Mesenchymal stem cell (in vitro differentiated cells and primary cell): ENCODE measurements at regions not wholly inside any gene's neighbourhood (a gene's known extent, or its start where the extent isn't known, plus 50 kb on each side); places are given as distances from the start of the nearest gene placed in this dataset.

Experiments used
- DNase-seq: peaks from one replicate; pipeline ENCODE4 v3.0.0-alpha.2; 2013
- H2AFZ ChIP-seq: one replicate; pipeline ENCODE4 v1.6.1; 2013; ENCODE audit warnings: low read depth, mild to moderate bottlenecking, control low read depth, inconsistent platforms, low read length, moderate library complexity
- H2AK5ac ChIP-seq: 2 replicates; pipeline ENCODE4 v1.6.1; 2013; ENCODE audit warnings: low read length, moderate library complexity, mild to moderate bottlenecking, inconsistent platforms; ENCODE audit not compliant: severe bottlenecking
- H2BK120ac ChIP-seq: one replicate; pipeline ENCODE4 v1.6.1; 2013; ENCODE audit warnings: low read depth, mild to moderate bottlenecking, inconsistent platforms, low read length, moderate library complexity
- H2BK12ac ChIP-seq, 2 experiments: one replicate each; pipeline ENCODE4 v1.6.1; 2013; ENCODE audit warnings: inconsistent platforms in 2 of 2, low read length in 2 of 2, mild to moderate bottlenecking in 2 of 2, moderate library complexity in 2 of 2, control low read depth in 1 of 2
- H2BK15ac ChIP-seq: one replicate; pipeline ENCODE4 v1.6.1; 2013; ENCODE audit warnings: mild to moderate bottlenecking, low read depth, inconsistent platforms; ENCODE audit not compliant: poor library complexity, severe bottlenecking
- H2BK5ac ChIP-seq: 2 replicates; pipeline ENCODE4 v1.6.1; 2013; ENCODE audit warnings: low read depth, mild to moderate bottlenecking, low read length, control low read depth, inconsistent platforms; ENCODE audit not compliant: poor library complexity, severe bottlenecking
- H3K14ac ChIP-seq, 2 experiments: one replicate each; pipeline ENCODE4 v1.6.1; 2013; ENCODE audit warnings: inconsistent platforms in 2 of 2, low read length in 2 of 2, control low read depth in 1 of 2, mild to moderate bottlenecking in 1 of 2, moderate library complexity in 1 of 2
- H3K18ac ChIP-seq, 2 experiments: one replicate each; pipeline ENCODE4 v1.6.1; 2013; ENCODE audit warnings: inconsistent platforms in 2 of 2, low read length in 2 of 2, control low read depth in 1 of 2, low read depth in 1 of 2, mild to moderate bottlenecking in 1 of 2
- H3K23ac ChIP-seq, 2 experiments: one replicate each; pipeline ENCODE4 v1.6.1; 2013; ENCODE audit warnings: inconsistent platforms in 2 of 2, low read length in 2 of 2, mild to moderate bottlenecking in 2 of 2, moderate library complexity in 2 of 2, control low read depth in 1 of 2
- H3K27ac ChIP-seq: 2 replicates; pipeline ENCODE4 v1.5.1; 2013; ENCODE audit warnings: mild to moderate bottlenecking, moderate library complexity, low read length, control low read depth, inconsistent platforms; ENCODE audit not compliant: poor library complexity, severe bottlenecking
- H3K27me3 ChIP-seq, 2 experiments: 2 replicates each; pipeline versions ENCODE4 v1.6.1 to v1.7.0; 2013; ENCODE audit warnings: low read length in 2 of 2, mild to moderate bottlenecking in 2 of 2, moderate library complexity in 2 of 2, control low read depth in 1 of 2, inconsistent platforms in 1 of 2; ENCODE audit not compliant: control insufficient read depth in 1 of 2, insufficient read depth in 1 of 2
- H3K36me3 ChIP-seq, 2 experiments: 2 replicates each; pipeline versions ENCODE4 v1.6.1 to v1.7.0; 2013; ENCODE audit warnings: low read length in 2 of 2, control low read depth in 1 of 2, inconsistent platforms in 1 of 2, low read depth in 1 of 2, mild to moderate bottlenecking in 1 of 2; ENCODE audit not compliant: insufficient read depth in 2 of 2, control insufficient read depth in 1 of 2
- H3K4ac ChIP-seq, 2 experiments: one replicate each; pipeline ENCODE4 v1.6.1; 2013; ENCODE audit warnings: inconsistent platforms in 2 of 2, low read length in 2 of 2, mild to moderate bottlenecking in 2 of 2, moderate library complexity in 2 of 2, control low read depth in 1 of 2, low read depth in 1 of 2
- H3K4me1 ChIP-seq: 2 replicates; pipeline ENCODE4 v1.6.1; 2013; ENCODE audit warnings: low read depth, low read length, control low read depth; ENCODE audit not compliant: control insufficient read depth, insufficient read depth
- H3K4me2 ChIP-seq: 2 replicates; pipeline ENCODE4 v1.6.1; 2013; ENCODE audit warnings: low read length, mild to moderate bottlenecking, inconsistent platforms; ENCODE audit not compliant: poor library complexity, severe bottlenecking
- H3K4me3 ChIP-seq, 2 experiments: 2 replicates each; pipeline versions ENCODE4 v1.5.1 to v1.7.0; 2013; ENCODE audit warnings: low read length in 2 of 2, mild to moderate bottlenecking in 2 of 2, control low read depth in 1 of 2, low read depth in 1 of 2; ENCODE audit not compliant: insufficient read depth in 1 of 2
- H3K79me1 ChIP-seq: replicated peaks from 2 replicates; pipeline ENCODE4 v1.6.1; 2013; ENCODE audit warnings: mild to moderate bottlenecking, control low read depth, low read length, inconsistent platforms; ENCODE audit not compliant: poor library complexity, severe bottlenecking
- H3K9ac ChIP-seq: 2 replicates; pipeline ENCODE4 v1.7.0; 2013; ENCODE audit warnings: mild to moderate bottlenecking, low read length, moderate library complexity
- H3K9me3 ChIP-seq: 2 replicates; pipeline ENCODE4 v1.7.0; 2013; ENCODE audit warnings: mild to moderate bottlenecking, low read length; ENCODE audit not compliant: control insufficient read depth
- H4K8ac ChIP-seq: one replicate; pipeline ENCODE4 v1.6.1; 2013; ENCODE audit warnings: inconsistent platforms, mild to moderate bottlenecking, low read length, moderate library complexity
- H4K91ac ChIP-seq: one replicate; pipeline ENCODE4 v1.6.1; 2013; ENCODE audit warnings: mild to moderate bottlenecking, low read length, inconsistent platforms
- WGBS: methylation state at CpG from one replicate; pipeline ENCODE4 v1.1.7; 2013; ENCODE audit warnings: mixed read lengths; 5-methylcytosine and 5-hydroxymethylcytosine counted together

DNA sequence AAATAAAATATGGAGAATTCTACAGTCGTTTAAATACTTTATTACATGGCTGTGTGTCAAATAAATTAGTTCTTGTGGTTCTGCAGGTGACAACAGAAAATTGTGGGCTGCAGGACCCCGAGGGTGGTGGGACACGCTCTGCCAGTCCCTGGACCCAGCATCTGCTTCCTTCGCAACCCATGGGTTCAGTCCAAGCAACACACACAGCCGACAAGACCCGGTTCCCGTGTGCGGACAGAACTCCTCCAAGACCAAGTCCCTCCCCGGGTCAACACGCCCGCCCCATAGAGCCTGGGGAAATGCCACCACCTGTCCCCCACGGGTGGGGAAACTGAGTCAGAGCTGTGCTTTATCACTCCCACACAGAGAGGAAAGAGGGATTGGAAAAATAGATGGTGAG, 238.9 kb downstream of the BRD1 start:
- Histone ChIP-seq H3K79me1 (no peaks in the 10 kb centered on the region), H3K4me3 (no peak overlapping the region), H2BK12ac (no peak overlapping the region), H4K8ac (no peak overlapping the region), H3K4ac (no peak overlapping the region), H3K36me3 (no peaks in the 10 kb centered on the region), H3K4me1 (no peaks in the 10 kb centered on the region), H3K4me2 (no peak overlapping the region), H2BK15ac (no peak overlapping the region), H2AFZ (no peak overlapping the region), H3K18ac (no peak overlapping the region), H3K23ac (no peak overlapping the region), H3K9me3 (peaks cover 3% of the 10 kb centered on the region), H3K14ac (no peak overlapping the region), H3K27ac (no peak overlapping the region), H4K91ac (no peak overlapping the region), H2BK5ac (no peak overlapping the region), H3K27me3 (no peaks in the 10 kb centered on the region), H2AK5ac (no peak overlapping the region), H2BK120ac (no peak overlapping the region), H3K9ac (no peak overlapping the region)
- 74% methylated on average over 12 of the region's 12 CpGs for WGBS
- DNase-seq, result no peak

DNA sequence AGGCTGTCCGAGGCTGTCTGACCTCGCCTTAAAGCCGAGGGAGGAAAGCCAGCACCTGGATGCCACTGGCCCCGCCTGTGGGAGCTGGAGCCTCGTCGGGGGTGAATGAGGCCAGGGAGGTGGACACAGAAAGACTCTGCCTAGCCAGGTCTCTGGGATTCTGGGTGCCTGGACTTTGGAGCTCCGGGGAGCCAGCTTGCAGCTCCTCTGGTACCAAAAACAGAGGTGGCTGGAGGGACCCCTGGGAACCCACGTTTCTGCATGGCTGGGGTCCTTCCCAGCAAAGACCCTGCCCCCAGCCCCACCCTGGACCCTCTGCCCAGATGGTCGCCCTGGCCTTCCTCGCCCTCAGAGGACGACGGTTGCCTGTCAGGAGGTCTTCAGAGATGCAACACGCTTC, 239.7 kb downstream of the BRD1 start:
- no peak overlapping the region for H3K23ac ChIP-seq
- no peak overlapping the region for H3K14ac ChIP-seq
- H2BK120ac ChIP-seq, result no peak overlapping the region
- H3K27ac ChIP-seq, result no peak overlapping the region
- no peak overlapping the region for H3K4ac ChIP-seq
- no peaks in the 10 kb centered on the region for H3K79me1 ChIP-seq
- no peak overlapping the region for H2BK15ac ChIP-seq
- no peak overlapping the region for H4K91ac ChIP-seq
- no peak overlapping the region for H2AK5ac ChIP-seq
- 85% methylated on average over 13 of the region's 13 CpGs for WGBS
- H3K4me3 ChIP-seq, result no peak overlapping the region
- H3K9ac ChIP-seq, result no peak overlapping the region
- peaks cover 2% of the 10 kb centered on the region for H3K9me3 ChIP-seq
- no peak overlapping the region for H4K8ac ChIP-seq
- no peak overlapping the region for H2AFZ ChIP-seq
- H3K18ac ChIP-seq, result no peak overlapping the region
- H3K4me1 ChIP-seq, result no peaks in the 10 kb centered on the region
- no peak overlapping the region for H2BK12ac ChIP-seq
- no peak for DNase-seq
- no peak overlapping the region for H3K4me2 ChIP-seq
- no peak overlapping the region for H2BK5ac ChIP-seq
- no peaks in the 10 kb centered on the region for H3K36me3 ChIP-seq
- H3K27me3 ChIP-seq, result no peaks in the 10 kb centered on the region

DNA sequence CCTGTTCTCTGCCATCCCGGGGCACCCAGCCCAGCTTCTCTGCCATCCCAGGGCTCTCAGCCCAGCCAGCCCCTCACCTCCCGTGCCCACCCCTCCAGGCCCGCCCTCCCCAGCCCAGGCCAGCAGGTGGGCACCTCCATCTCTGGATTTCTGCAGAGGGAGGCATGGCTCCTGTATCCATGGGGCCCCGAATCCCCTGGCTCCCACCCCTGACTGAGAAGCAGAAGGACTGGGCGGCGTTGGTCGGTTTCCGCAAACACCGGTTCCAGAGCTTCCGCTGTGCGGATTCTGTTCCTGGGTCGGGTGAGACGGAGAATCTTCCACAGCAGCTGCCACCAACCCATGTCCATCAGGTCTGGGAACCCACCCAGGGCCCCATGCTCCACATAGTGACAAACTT, 240.3 kb downstream of the BRD1 start:
- H4K91ac ChIP-seq, result no peak overlapping the region
- no peak overlapping the region for H4K8ac ChIP-seq
- H2AFZ ChIP-seq, result no peak overlapping the region
- no peak overlapping the region for H2AK5ac ChIP-seq
- no peak overlapping the region for H2BK120ac ChIP-seq
- H2BK15ac ChIP-seq, result no peak overlapping the region
- no peak overlapping the region for H3K4me2 ChIP-seq
- WGBS, result 89% methylated on average over 13 of the region's 13 CpGs
- no peaks in the 10 kb centered on the region for H3K36me3 ChIP-seq
- H3K27me3 ChIP-seq, result no peaks in the 10 kb centered on the region
- H3K4me3 ChIP-seq, result no peak overlapping the region
- no peak overlapping the region for H2BK5ac ChIP-seq
- H3K27ac ChIP-seq, result no peak overlapping the region
- no peak for DNase-seq
- H3K4me1 ChIP-seq, result no peaks in the 10 kb centered on the region
- H3K9ac ChIP-seq, result no peak overlapping the region
- no peak overlapping the region for H3K23ac ChIP-seq
- no peak overlapping the region for H3K4ac ChIP-seq
- no peaks in the 10 kb centered on the region for H3K79me1 ChIP-seq
- H3K18ac ChIP-seq, result no peak overlapping the region
- no peak overlapping the region for H2BK12ac ChIP-seq
- peaks cover 2% of the 10 kb centered on the region for H3K9me3 ChIP-seq
- no peak overlapping the region for H3K14ac ChIP-seq

DNA sequence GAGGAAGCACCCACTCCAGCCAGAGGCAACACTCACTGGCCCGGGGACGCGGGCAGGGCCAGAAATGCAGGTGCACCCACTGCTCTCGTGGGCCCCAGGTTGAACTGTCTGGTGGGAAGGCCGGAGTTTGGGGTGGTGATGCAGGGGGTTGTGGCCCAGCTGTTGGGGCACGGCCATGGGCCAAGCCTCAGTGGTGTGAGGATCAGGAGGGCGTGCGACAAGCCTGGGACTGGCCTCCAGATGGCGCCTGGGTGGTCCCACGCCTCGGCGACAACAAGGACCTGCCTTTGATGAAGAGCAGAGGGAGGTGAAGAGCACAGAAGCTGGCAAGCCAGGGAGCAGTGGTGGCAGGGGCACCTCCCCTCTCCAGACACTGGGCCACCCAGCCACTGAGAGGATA, 240.8 kb downstream of the BRD1 start:
- Histone ChIP-seq H3K27ac (no peak overlapping the region), H3K18ac (no peak overlapping the region), H3K36me3 (no peaks in the 10 kb centered on the region), H2BK5ac (no peak overlapping the region), H4K91ac (no peak overlapping the region), H2BK15ac (no peak overlapping the region), H3K4me1 (no peaks in the 10 kb centered on the region), H2BK12ac (no peak overlapping the region), H2BK120ac (no peak overlapping the region), H3K27me3 (no peaks in the 10 kb centered on the region), H3K79me1 (no peaks in the 10 kb centered on the region), H3K9ac (no peak overlapping the region), H3K14ac (no peak overlapping the region), H4K8ac (no peak overlapping the region), H3K4me2 (no peak overlapping the region), H3K9me3 (peaks cover 2% of the 10 kb centered on the region), H2AK5ac (no peak overlapping the region), H3K23ac (no peak overlapping the region), H3K4ac (no peak overlapping the region), H2AFZ (no peak overlapping the region), H3K4me3 (no peak overlapping the region)
- 60% methylated on average over 12 of the region's 12 CpGs for WGBS
- DNase-seq, result no peak
